ENCODE measurements at regions not wholly inside any gene's neighbourhood (a gene's known extent, or its start where the extent isn't known, plus 50 kb on each side); places are given as distances from the start of the nearest gene placed in this dataset.

- TF ChIP-seq, protein P1, sequence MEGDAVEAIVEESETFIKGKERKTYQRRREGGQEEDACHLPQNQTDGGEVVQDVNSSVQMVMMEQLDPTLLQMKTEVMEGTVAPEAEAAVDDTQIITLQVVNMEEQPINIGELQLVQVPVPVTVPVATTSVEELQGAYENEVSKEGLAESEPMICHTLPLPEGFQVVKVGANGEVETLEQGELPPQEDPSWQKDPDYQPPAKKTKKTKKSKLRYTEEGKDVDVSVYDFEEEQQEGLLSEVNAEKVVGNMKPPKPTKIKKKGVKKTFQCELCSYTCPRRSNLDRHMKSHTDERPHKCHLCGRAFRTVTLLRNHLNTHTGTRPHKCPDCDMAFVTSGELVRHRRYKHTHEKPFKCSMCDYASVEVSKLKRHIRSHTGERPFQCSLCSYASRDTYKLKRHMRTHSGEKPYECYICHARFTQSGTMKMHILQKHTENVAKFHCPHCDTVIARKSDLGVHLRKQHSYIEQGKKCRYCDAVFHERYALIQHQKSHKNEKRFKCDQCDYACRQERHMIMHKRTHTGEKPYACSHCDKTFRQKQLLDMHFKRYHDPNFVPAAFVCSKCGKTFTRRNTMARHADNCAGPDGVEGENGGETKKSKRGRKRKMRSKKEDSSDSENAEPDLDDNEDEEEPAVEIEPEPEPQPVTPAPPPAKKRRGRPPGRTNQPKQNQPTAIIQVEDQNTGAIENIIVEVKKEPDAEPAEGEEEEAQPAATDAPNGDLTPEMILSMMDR (IDR thresholded peaks at IDR 0.05) = no peak
- no peak for TF ChIP-seq POLR2A (IDR thresholded peaks at IDR 0.05)
These were observed 242.1 kb upstream of the THRB start for GRCh38 chr3:24736701-24737100.
